ENCODE measurements at regions not wholly inside any gene's neighbourhood (a gene's known extent, or its start where the extent isn't known, plus 50 kb on each side); places are given as distances from the start of the nearest gene placed in this dataset.

DNA sequence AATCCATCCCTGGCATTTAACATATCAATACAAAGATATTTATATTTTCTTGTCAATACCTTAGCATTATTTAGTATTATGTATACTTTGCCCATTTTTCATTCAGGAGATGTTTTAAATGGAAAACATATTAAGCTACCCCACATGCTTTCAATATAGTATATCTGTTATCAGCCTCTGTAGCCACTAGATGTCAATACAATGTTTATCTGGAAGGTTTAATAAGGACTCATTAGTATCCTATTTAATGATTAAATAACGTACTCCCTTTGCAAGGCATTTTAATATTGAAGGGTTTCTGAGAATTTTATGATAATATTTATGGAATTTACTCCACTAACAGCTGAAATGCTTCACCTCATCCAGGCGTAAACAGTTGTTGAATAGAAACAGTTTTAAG, 329.5 kb upstream of the ADGRL2 start:
- TF ChIP-seq, protein P1, sequence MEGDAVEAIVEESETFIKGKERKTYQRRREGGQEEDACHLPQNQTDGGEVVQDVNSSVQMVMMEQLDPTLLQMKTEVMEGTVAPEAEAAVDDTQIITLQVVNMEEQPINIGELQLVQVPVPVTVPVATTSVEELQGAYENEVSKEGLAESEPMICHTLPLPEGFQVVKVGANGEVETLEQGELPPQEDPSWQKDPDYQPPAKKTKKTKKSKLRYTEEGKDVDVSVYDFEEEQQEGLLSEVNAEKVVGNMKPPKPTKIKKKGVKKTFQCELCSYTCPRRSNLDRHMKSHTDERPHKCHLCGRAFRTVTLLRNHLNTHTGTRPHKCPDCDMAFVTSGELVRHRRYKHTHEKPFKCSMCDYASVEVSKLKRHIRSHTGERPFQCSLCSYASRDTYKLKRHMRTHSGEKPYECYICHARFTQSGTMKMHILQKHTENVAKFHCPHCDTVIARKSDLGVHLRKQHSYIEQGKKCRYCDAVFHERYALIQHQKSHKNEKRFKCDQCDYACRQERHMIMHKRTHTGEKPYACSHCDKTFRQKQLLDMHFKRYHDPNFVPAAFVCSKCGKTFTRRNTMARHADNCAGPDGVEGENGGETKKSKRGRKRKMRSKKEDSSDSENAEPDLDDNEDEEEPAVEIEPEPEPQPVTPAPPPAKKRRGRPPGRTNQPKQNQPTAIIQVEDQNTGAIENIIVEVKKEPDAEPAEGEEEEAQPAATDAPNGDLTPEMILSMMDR (IDR thresholded peaks at IDR 0.05; ENCODE audit: extremely low read depth, missing control alignments) = no peak
- DNase-seq (ENCODE audit: low spot score) = no peak

DNA sequence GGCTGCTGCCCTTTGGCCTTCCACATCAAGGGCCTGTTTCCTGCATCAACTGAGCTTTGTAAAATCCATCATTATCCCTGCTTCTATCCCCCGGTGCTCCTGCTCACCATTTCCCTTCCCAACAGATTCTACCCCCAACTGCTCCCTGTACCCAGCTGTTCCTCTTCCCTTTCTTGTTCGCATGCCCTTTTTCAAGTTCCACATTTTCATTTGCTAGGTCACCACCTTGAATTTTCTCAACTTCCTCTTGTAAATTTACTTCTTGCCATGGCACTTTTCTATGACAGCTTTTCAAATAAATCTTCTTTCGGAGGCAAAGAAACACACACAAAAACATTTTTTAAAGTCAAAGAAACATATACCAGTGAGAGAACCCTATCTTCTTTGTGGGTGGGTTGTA, 330.5 kb upstream of the ADGRL2 start:
- TF ChIP-seq, protein P1 (IDR thresholded peaks at IDR 0.05; ENCODE audit: extremely low read depth, missing control alignments) = no peak
- DNase-seq (ENCODE audit: low spot score) = no peak

DNA sequence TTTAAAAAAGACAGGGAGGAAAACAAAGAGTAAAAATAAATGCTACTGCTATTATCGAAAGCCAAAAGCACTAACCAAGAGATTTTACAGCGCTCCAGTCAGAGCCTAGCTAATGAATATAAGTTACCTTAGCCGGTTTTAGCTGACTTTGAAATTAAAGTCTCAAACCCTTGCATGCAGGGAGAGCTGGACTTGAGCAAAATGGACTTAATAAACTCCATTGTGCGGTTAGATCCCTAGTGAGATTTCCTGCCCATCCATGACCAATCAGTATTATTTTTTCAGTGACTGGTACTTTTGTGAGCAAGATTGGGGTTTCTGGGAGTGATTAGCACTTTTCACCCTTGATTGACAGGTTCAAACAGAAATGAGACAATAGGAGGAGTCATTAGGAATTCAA, 333.4 kb upstream of the ADGRL2 start:
- TF ChIP-seq, protein P1 (IDR thresholded peaks at IDR 0.05; ENCODE audit: extremely low read depth, missing control alignments) = no peak
- DNase-seq (ENCODE audit: low spot score) = no peak

DNA sequence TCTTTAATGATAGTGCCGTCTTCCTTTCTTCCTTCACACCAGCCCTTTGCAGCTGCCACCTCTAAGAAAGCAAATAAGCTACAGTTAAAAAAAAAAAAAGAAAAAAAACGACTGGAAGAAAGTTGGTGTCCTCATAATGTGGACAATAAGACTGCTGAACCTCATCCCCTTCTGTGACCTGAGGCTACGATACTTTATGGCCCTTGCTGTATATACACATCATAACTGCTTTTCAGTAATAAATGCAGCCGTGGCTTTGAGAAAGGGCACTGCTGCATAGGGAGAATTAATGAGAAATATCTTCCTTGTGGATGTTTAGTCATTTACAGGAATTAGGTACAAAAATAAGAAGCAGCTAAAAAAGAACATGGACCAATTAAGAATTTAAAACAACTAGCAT, 333.8 kb upstream of the ADGRL2 start:
- TF ChIP-seq, protein P1 (IDR thresholded peaks at IDR 0.05; ENCODE audit: extremely low read depth, missing control alignments) = no peak
- no peak for DNase-seq (ENCODE audit: low spot score)

DNA sequence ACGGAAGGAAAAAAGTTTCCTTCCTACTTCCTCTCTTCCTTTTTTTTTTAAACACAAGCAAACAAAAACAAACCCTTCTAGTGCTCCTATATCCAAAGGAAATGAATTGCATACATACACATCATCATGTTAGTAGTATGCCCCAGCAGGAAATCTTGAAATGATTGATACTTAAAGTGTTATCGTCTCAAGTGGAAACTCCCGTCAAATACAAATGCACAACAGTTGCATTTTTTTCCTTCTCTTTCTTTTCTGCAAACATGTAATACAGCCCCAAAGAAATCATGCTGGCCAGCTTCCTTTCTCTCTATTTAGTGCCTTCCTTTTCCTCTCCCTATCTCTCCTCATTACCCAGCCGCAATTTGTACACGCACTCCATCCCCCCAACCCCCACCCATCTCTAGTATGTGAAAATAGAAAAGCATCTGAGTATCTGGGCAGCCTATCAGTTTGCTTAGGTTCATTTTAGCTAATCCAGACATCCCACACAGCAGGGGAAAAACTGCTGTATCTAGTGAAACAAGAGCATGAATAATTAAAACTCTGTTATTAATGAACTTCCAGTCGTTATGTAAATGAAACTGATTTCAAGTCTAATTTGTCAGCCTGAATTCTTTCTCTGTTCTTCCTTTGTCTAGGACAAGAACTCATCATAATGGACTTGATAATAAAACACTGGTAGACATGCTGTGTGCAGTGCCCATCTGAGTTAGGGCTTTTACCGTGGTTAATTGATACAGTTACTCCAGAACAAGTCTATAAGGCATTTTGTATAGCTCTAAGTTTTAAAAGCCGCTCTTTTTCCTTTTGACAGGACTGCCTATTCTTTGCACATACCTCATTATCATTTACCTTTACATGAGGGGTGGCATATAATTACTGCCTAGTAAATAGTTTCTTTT, 336.5 kb upstream of the ADGRL2 start:
- TF ChIP-seq, protein P1 (IDR thresholded peaks at IDR 0.05; ENCODE audit: extremely low read depth, missing control alignments) = no peak
- DNase-seq (ENCODE audit: low spot score) = no peak

DNA sequence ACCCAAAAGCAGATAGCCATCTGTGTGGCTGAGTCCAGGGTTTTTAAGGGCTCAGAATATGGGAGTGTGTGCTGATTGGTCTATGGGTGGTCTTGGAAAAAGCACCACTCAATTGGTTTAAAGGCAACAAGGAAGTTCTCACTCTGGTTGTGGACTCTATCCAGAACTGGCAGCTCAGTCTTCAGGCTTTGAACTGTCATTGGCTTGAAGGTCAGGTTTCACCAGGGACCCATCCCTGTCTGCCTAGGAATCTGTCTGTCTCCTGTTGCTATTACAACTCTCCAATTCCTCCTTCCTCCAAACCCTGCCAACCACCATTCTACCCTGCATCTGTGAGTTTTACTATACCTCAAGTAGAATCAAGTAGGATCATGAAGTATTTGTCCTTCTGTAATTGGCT, 341.7 kb upstream of the ADGRL2 start:
- TF ChIP-seq, protein P1 (IDR thresholded peaks at IDR 0.05; ENCODE audit: extremely low read depth, missing control alignments) = no peak
- DNase-seq (ENCODE audit: low spot score) = no peak

DNA sequence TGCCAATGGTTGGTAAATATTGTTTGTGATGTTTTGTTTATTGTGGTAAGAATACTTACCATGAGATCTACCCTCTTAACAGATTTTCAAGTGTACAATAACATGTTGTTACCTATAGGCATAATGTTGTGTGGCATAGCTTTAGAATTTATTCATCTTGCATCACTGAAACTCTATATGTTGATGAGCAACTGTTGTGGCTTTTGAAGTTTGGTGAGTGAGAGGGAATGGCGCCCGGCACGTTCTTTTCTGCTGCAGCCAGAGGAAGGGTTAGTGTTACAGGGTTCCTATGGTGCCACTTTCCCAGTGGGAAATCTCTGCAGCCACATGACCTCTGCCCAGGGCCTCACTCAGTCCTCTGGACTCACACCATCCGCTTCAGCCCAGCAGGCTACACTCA, 342.5 kb upstream of the ADGRL2 start:
- DNase-seq (ENCODE audit: low spot score) = no peak
- TF ChIP-seq, protein P1 (IDR thresholded peaks at IDR 0.05; ENCODE audit: extremely low read depth, missing control alignments) = no peak
